ENCODE measurements at regions not wholly inside any gene's neighbourhood (a gene's known extent, or its start where the extent isn't known, plus 50 kb on each side); places are given as distances from the start of the nearest gene placed in this dataset.

GRCh38 chr13:40190641-40191100 is 475.8 kb downstream of the FOXO1 start:
- DNase-seq (ENCODE audit: low read depth) = peak; percentile 43

GRCh38 chr13:40191186-40191980 is 475.1 kb downstream of the FOXO1 start:
- DNase-seq (ENCODE audit: low read depth) = no peak

GRCh38 chr13:40192452-40192851 is 474.0 kb downstream of the FOXO1 start:
- no peak for DNase-seq (ENCODE audit: low read depth)

- DNase-seq (ENCODE audit: low read depth) = no peak
Measured at GRCh38 chr13:40192858-40193257, 473.6 kb downstream of the FOXO1 start.

- no peak for DNase-seq (ENCODE audit: low read depth)
Measured at GRCh38 chr13:40193286-40194223, 472.9 kb downstream of the FOXO1 start.

GRCh38 chr13:40194224-40194806 is 472.1 kb downstream of the FOXO1 start:
- DNase-seq (ENCODE audit: low read depth) = no peak

GRCh38 chr13:40197049-40197448 is 469.4 kb downstream of the FOXO1 start:
- DNase-seq (ENCODE audit: low read depth) = no peak

- no peak for DNase-seq (ENCODE audit: low read depth)
Measured at GRCh38 chr13:40197936-40198595, 468.4 kb downstream of the FOXO1 start.

- DNase-seq (ENCODE audit: low read depth) = no peak
Measured at GRCh38 chr13:40200273-40200978, 466.0 kb downstream of the FOXO1 start.

GRCh38 chr13:40204246-40204645 is 462.2 kb downstream of the FOXO1 start:
- DNase-seq (ENCODE audit: low read depth) = no peak

GRCh38 chr13:40205771-40206240 is 460.6 kb downstream of the FOXO1 start:
- DNase-seq (ENCODE audit: low read depth) = no peak

GRCh38 chr13:40206241-40207000 is 460.0 kb downstream of the FOXO1 start:
- DNase-seq (ENCODE audit: low read depth) = no peak

- DNase-seq (ENCODE audit: low read depth) = no peak
Measured at GRCh38 chr13:40207001-40207478, 459.4 kb downstream of the FOXO1 start.

- no peak for DNase-seq (ENCODE audit: low read depth)
Measured at GRCh38 chr13:40208517-40208916, 457.9 kb downstream of the FOXO1 start.

- no peak for DNase-seq (ENCODE audit: low read depth)
Measured at GRCh38 chr13:40210865-40211585, 455.4 kb downstream of the FOXO1 start.

- no peak for DNase-seq (ENCODE audit: low read depth)
Measured at GRCh38 chr13:40211586-40211968, 454.9 kb downstream of the FOXO1 start.

GRCh38 chr13:40213779-40214178 is 452.7 kb downstream of the FOXO1 start:
- no peak for DNase-seq (ENCODE audit: low read depth)

- no peak for DNase-seq (ENCODE audit: low read depth)
Measured at GRCh38 chr13:40215311-40215710, 451.1 kb downstream of the FOXO1 start.

- DNase-seq (ENCODE audit: low read depth) = no peak
Measured at GRCh38 chr13:40215747-40216146, 450.7 kb downstream of the FOXO1 start.

GRCh38 chr13:40217675-40218074 is 448.8 kb downstream of the FOXO1 start:
- no peak for DNase-seq (ENCODE audit: low read depth)
